H9 (cell line): ENCODE measurements at regions not wholly inside any gene's neighbourhood (a gene's known extent, or its start where the extent isn't known, plus 50 kb on each side); places are given as distances from the start of the nearest gene placed in this dataset.

Experiments used
- DNase-seq: peaks from one replicate; pipeline ENCODE4 v3.0.0-alpha.2; 2017
- H2AFZ ChIP-seq: one replicate; pipeline ENCODE4 v1.6.1; 2013; ENCODE audit warnings: mild to moderate bottlenecking, low read length, control low read depth, moderate library complexity
- H2AK5ac ChIP-seq: 2 replicates; pipeline ENCODE4 v1.6.1; 2013; ENCODE audit warnings: low read length, control low read depth, mixed read lengths; ENCODE audit not compliant: insufficient read length
- H2BK120ac ChIP-seq: one replicate; pipeline ENCODE4 v1.6.1; 2013; ENCODE audit warnings: low read depth, mild to moderate bottlenecking, low read length, control low read depth, inconsistent platforms; ENCODE audit not compliant: poor library complexity, severe bottlenecking
- H2BK12ac ChIP-seq: 2 replicates; pipeline ENCODE4 v1.6.1; 2013; ENCODE audit warnings: low read length, control low read depth, mixed read lengths, low read depth; ENCODE audit not compliant: insufficient read length
- H2BK15ac ChIP-seq: 2 replicates; pipeline ENCODE4 v1.6.1; 2013; ENCODE audit warnings: low read depth, low read length, control low read depth
- H2BK20ac ChIP-seq: one replicate; pipeline ENCODE4 v1.6.1; 2013; ENCODE audit warnings: low read depth, mild to moderate bottlenecking, low read length, control low read depth, inconsistent platforms; ENCODE audit not compliant: poor library complexity, severe bottlenecking
- H2BK5ac ChIP-seq: 2 replicates; pipeline ENCODE4 v1.6.1; 2013; ENCODE audit warnings: low read length, control low read depth, mixed read lengths; ENCODE audit not compliant: insufficient read length
- H3K14ac ChIP-seq: 2 replicates; pipeline ENCODE4 v1.6.1; 2013; ENCODE audit warnings: low read length, control low read depth; ENCODE audit not compliant: insufficient read depth
- H3K18ac ChIP-seq: 2 replicates; pipeline ENCODE4 v1.6.1; 2013; ENCODE audit warnings: low read depth, mild to moderate bottlenecking, mixed read lengths, low read length, control low read depth; ENCODE audit not compliant: insufficient read length
- H3K23ac ChIP-seq: 2 replicates; pipeline ENCODE4 v1.6.1; 2013; ENCODE audit warnings: low read length, control low read depth, mixed read lengths, low read depth; ENCODE audit not compliant: insufficient read length
- H3K23me2 ChIP-seq: 2 replicates; pipeline ENCODE4 v1.6.1; 2013; ENCODE audit warnings: low read depth, mild to moderate bottlenecking, mixed read lengths, low read length, control low read depth; ENCODE audit not compliant: insufficient read length, poor library complexity, severe bottlenecking
- H3K27ac ChIP-seq: 2 replicates; pipeline ENCODE4 v1.5.1; 2013; ENCODE audit warnings: low read length, control low read depth, mixed read lengths, low read depth; ENCODE audit not compliant: insufficient read length
- H3K27me3 ChIP-seq: 2 replicates; pipeline ENCODE4 v1.6.1; 2013; ENCODE audit warnings: low read length, control low read depth, inconsistent platforms; ENCODE audit not compliant: insufficient read depth
- H3K4ac ChIP-seq: 2 replicates; pipeline ENCODE4 v1.6.1; 2013; ENCODE audit warnings: low read depth, mild to moderate bottlenecking, control low read depth, inconsistent platforms, low read length, moderate library complexity
- H3K4me1 ChIP-seq: 2 replicates; pipeline ENCODE4 v1.6.1; 2013; ENCODE audit warnings: low read length, control low read depth, inconsistent platforms; ENCODE audit not compliant: insufficient read depth
- H3K4me2 ChIP-seq: 2 replicates; pipeline ENCODE4 v1.6.1; 2013; ENCODE audit warnings: low read length, control low read depth, mixed read lengths; ENCODE audit not compliant: insufficient read length, insufficient read depth
- H3K56ac ChIP-seq: 2 replicates; pipeline ENCODE4 v1.6.1; 2013; ENCODE audit warnings: low read depth, mild to moderate bottlenecking, mixed read lengths, low read length, control low read depth; ENCODE audit not compliant: insufficient read length
- H3K79me1 ChIP-seq: 2 replicates; pipeline ENCODE4 v1.6.1; 2013; ENCODE audit warnings: low read depth, mild to moderate bottlenecking, moderate library complexity, low read length, control low read depth, inconsistent platforms; ENCODE audit not compliant: insufficient read depth, poor library complexity, severe bottlenecking
- H3K79me2 ChIP-seq: 2 replicates; pipeline ENCODE4 v1.6.1; 2013; ENCODE audit warnings: low read length, control low read depth, inconsistent platforms; ENCODE audit not compliant: insufficient read depth
- H3K9ac ChIP-seq: 2 replicates; pipeline ENCODE4 v1.6.1; 2013; ENCODE audit warnings: low read length, control low read depth, mixed read lengths; ENCODE audit not compliant: insufficient read length; ENCODE audit errors: extremely low read depth
- H3K9me3 ChIP-seq: one replicate; pipeline ENCODE4 v1.6.1; 2013; ENCODE audit warnings: low read depth, low read length, inconsistent platforms; ENCODE audit not compliant: control insufficient read depth
- H3T11ph ChIP-seq: one replicate; pipeline ENCODE4 v1.6.1; 2013; ENCODE audit warnings: mild to moderate bottlenecking, low read length, control low read depth, inconsistent platforms
- H4K20me1 ChIP-seq: one replicate; pipeline ENCODE4 v1.6.1; 2013; ENCODE audit not compliant: control insufficient read depth, insufficient read length, insufficient read depth
- H4K5ac ChIP-seq: 2 replicates; pipeline ENCODE4 v1.6.1; 2013; ENCODE audit warnings: low read depth, mild to moderate bottlenecking, mixed read lengths, low read length, control low read depth; ENCODE audit not compliant: insufficient read length
- H4K8ac ChIP-seq: replicated peaks from 2 replicates; pipeline ENCODE4 v1.6.1; 2013; ENCODE audit warnings: low read length, control low read depth, mixed read lengths, low read depth; ENCODE audit not compliant: insufficient read length
- H4K91ac ChIP-seq: 2 replicates; pipeline ENCODE4 v1.6.1; 2013; ENCODE audit warnings: low read depth, mild to moderate bottlenecking, moderate library complexity, mixed read lengths, low read length, control low read depth; ENCODE audit not compliant: insufficient read length
- H3K27ac Mint-ChIP-seq, 3 experiments: 2 replicates in 2 of 3; 3 replicates in 1 of 3; pipeline ENCODE4 v1.8.0; 2020 to 2021; ENCODE audit warnings: mixed read lengths in 3 of 3, mild to moderate bottlenecking in 1 of 3, moderate library complexity in 1 of 3
- H3K27me3 Mint-ChIP-seq: 2 replicates; pipeline ENCODE4 v1.8.0; 2021; ENCODE audit warnings: low read depth, mild to moderate bottlenecking, moderate library complexity, mixed read lengths
- H3K36me3 Mint-ChIP-seq, 3 experiments: 2 replicates in 2 of 3; 3 replicates in 1 of 3; pipeline ENCODE4 v1.8.0; 2020 to 2021; ENCODE audit warnings: low read depth in 3 of 3, mixed read lengths in 3 of 3; ENCODE audit not compliant: insufficient read depth in 1 of 3
- H3K4me1 Mint-ChIP-seq, 2 experiments: 2 replicates each; pipeline ENCODE4 v1.8.0; 2020; ENCODE audit warnings: mixed read lengths in 2 of 2
- H3K4me3 Mint-ChIP-seq, 2 experiments: 2 replicates in 1 of 2; 3 replicates in 1 of 2; pipeline ENCODE4 v1.8.0; 2020 to 2021; ENCODE audit warnings: mild to moderate bottlenecking in 2 of 2, mixed read lengths in 2 of 2, moderate library complexity in 1 of 2
- H3K9me3 Mint-ChIP-seq, 2 experiments: 2 replicates in 1 of 2; 3 replicates in 1 of 2; pipeline ENCODE4 v1.8.0; 2020; ENCODE audit warnings: mild to moderate bottlenecking in 2 of 2, mixed read lengths in 2 of 2, moderate library complexity in 1 of 2
- WGBS: extraction: QIAGEN DNeasy Blood & Tissue Kit; methylation state at CpG from one replicate; pipeline ENCODE4 v1.1.7; 2013; ENCODE audit warnings: missing lambda C conversion rate, low lambda C conversion rate, mixed read lengths; ENCODE audit not compliant: insufficient read length; ENCODE audit errors: extremely low coverage; 5-methylcytosine and 5-hydroxymethylcytosine counted together
- TF ChIP-seq, protein P1 (sequence below): fragments of 200-600 bp; sonication (generic); conservative IDR thresholded peaks from 3 replicates; pipeline ENCODE4 v1.8.0; 2021; ENCODE audit warnings: antibody characterized with exemption, mild to moderate bottlenecking

DNA sequence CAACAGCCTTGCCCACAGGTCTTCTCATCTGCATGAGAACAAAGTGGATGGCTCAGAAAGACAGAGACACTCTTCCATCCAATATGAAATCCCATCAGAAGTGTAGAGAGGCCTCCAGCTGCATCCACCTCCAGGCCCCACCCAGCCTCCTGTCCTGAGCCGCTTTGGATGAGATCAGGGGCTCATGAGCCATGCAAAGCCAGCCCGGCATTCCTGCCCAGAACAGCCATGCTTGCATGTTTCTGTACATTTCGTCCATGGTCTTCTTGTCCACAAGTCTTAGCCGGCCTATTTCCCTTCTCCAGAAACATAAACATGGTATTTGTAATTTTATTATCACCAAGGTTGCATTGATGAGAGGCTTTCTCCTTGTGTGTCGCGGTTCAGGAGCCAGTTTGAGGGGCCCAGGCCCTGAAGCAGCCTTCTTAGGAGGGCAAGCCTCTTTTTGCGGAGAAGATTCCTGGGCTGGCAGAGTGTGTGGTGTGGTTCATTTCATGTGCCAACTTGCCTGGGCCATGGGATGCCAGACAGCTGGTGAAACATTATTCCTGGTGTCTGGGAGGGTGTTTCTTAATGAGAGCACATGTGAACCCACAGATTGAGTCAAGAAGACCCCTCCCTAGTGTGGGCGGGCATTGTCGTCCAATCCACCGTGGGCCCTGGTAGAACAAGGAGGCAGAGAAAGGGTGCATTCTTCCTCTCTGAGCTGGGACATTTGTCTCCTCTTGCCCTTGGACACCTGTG lies 928.9 kb downstream of the TBC1D22A start:
- no peak overlapping the region for H3T11ph ChIP-seq
- H4K8ac ChIP-seq = no peak overlapping the region
- no peak overlapping the region for H3K23ac ChIP-seq
- H4K91ac ChIP-seq = no peak overlapping the region
- no peak overlapping the region for H3K4me2 ChIP-seq
- TF ChIP-seq, protein P1, sequence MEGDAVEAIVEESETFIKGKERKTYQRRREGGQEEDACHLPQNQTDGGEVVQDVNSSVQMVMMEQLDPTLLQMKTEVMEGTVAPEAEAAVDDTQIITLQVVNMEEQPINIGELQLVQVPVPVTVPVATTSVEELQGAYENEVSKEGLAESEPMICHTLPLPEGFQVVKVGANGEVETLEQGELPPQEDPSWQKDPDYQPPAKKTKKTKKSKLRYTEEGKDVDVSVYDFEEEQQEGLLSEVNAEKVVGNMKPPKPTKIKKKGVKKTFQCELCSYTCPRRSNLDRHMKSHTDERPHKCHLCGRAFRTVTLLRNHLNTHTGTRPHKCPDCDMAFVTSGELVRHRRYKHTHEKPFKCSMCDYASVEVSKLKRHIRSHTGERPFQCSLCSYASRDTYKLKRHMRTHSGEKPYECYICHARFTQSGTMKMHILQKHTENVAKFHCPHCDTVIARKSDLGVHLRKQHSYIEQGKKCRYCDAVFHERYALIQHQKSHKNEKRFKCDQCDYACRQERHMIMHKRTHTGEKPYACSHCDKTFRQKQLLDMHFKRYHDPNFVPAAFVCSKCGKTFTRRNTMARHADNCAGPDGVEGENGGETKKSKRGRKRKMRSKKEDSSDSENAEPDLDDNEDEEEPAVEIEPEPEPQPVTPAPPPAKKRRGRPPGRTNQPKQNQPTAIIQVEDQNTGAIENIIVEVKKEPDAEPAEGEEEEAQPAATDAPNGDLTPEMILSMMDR = no peak
- no peak overlapping the region for H2BK20ac ChIP-seq
- peaks cover 3 to 12% of the 10 kb centered on the region in 2 experiments; a peak in 2 of 4 replicates for H3K4me1 Mint-ChIP-seq
- no peak overlapping the region for H4K5ac ChIP-seq
- no peaks in the 10 kb centered on the region for H3K23me2 ChIP-seq
- no peak overlapping the region for H3K4ac ChIP-seq
- peaks cover 0 to 4% (median 3%) of the 10 kb centered on the region in 3 experiments; a peak in 3 of 7 replicates for H3K36me3 Mint-ChIP-seq
- no peak overlapping the region for H2BK15ac ChIP-seq
- no peak overlapping the region for H2AK5ac ChIP-seq
- no peak overlapping the region for H3K27ac ChIP-seq
- H3K79me1 ChIP-seq = no peaks in the 10 kb centered on the region
- no peak overlapping the region for H2AFZ ChIP-seq
- H3K27me3 Mint-ChIP-seq = peaks cover 8% of the 10 kb centered on the region
- no peak overlapping the region for H2BK12ac ChIP-seq
- H2BK5ac ChIP-seq = no peak overlapping the region
- peaks cover 0 to 18% of the 10 kb centered on the region in 2 experiments; a peak in 3 of 5 replicates for H3K9me3 Mint-ChIP-seq
- no peak overlapping the region for H2BK120ac ChIP-seq
- H3K9me3 ChIP-seq = no peaks in the 10 kb centered on the region
- H3K9ac ChIP-seq = no peak overlapping the region
- H4K20me1 ChIP-seq = no peaks in the 10 kb centered on the region
- H3K14ac ChIP-seq = no peak overlapping the region
- no peak overlapping the region for H3K27ac Mint-ChIP-seq
- H3K56ac ChIP-seq = no peak overlapping the region
- WGBS = no CpG with 5 or more reads among the region's 10 CpGs
- H3K18ac ChIP-seq = no peak overlapping the region
- no peak overlapping the region for H3K4me3 Mint-ChIP-seq
- no peak for DNase-seq
- no peaks in the 10 kb centered on the region for H3K79me2 ChIP-seq
- H3K4me1 ChIP-seq = no peaks in the 10 kb centered on the region
- no peaks in the 10 kb centered on the region for H3K27me3 ChIP-seq
